Fibroblast of pulmonary artery (primary cell): ENCODE measurements at regions not wholly inside any gene's neighbourhood (a gene's known extent, or its start where the extent isn't known, plus 50 kb on each side); places are given as distances from the start of the nearest gene placed in this dataset.
A peak's percentile ranks its signal among the peaks of the same experiment; 100 is the strongest.

Experiments
- DNase-seq: peaks from one replicate; pipeline ENCODE4 v3.0.0-alpha.2; 2010; ENCODE audit warnings: low read depth
- H3K4me3 ChIP-seq: replicated peaks from 2 replicates; pipeline ENCODE4 v1.5.1; 2011; ENCODE audit warnings: low read depth, mild to moderate bottlenecking, control low read depth, low read length, moderate library complexity
- TF ChIP-seq, protein P1 (sequence below): IDR thresholded peaks from 2 replicates; pipeline ENCODE4 v1.5.1; 2011; ENCODE audit warnings: mild to moderate bottlenecking, control low read depth, low read length, inconsistent platforms; ENCODE audit errors: missing control alignments

DNA sequence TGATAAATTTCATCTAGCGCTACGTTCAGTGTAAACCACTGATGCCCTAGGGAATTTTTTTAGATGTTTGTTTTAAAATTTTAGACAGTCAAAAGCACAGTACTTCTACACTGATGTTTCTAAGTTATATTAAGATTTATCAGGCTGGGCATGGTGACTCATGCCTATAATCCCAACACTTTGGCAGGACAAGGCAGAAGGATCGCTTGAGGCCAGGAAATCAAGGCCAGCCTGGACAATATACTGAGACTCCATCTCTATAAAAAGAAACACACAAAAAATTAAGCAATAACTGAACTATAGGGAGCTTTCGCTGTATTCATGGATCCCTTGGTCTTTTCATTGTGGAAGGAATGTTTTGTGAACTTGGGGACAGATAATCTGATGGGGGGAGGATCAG, 50.6 kb upstream of the MAPRE2 start:
- TF ChIP-seq, protein P1, sequence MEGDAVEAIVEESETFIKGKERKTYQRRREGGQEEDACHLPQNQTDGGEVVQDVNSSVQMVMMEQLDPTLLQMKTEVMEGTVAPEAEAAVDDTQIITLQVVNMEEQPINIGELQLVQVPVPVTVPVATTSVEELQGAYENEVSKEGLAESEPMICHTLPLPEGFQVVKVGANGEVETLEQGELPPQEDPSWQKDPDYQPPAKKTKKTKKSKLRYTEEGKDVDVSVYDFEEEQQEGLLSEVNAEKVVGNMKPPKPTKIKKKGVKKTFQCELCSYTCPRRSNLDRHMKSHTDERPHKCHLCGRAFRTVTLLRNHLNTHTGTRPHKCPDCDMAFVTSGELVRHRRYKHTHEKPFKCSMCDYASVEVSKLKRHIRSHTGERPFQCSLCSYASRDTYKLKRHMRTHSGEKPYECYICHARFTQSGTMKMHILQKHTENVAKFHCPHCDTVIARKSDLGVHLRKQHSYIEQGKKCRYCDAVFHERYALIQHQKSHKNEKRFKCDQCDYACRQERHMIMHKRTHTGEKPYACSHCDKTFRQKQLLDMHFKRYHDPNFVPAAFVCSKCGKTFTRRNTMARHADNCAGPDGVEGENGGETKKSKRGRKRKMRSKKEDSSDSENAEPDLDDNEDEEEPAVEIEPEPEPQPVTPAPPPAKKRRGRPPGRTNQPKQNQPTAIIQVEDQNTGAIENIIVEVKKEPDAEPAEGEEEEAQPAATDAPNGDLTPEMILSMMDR, result no peak
- no peak overlapping the region for H3K4me3 ChIP-seq
- DNase-seq, result peak; percentile 46

DNA sequence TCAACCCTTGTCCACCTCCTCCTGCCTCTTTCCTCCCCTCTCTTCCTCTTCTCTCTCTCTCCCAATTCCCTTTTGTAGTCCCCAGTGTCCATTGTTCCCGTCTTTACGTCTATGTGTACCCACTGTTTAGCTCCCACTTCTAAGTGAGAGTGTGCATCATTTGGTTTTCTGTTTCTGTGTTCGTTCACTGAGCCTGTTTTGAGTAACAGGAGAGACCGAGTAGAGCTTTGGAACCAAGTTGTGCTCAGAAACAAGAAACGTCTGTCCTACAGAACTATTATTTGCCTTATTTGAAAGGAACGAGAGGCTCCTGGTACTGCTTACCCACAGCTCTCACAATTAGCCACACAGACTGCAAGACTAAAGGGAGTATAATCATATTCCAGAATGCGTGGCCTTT, 50.1 kb upstream of the MAPRE2 start:
- no peak overlapping the region for H3K4me3 ChIP-seq
- DNase-seq, result no peak
- TF ChIP-seq, protein P1, result no peak
